Sigmoid colon (tissue), 6 donors: ENCODE measurements at regions not wholly inside any gene's neighbourhood (a gene's known extent, or its start where the extent isn't known, plus 50 kb on each side); places are given as distances from the start of the nearest gene placed in this dataset.

Source experiments
- DNase-seq: peaks from one replicate; pipeline ENCODE4 v3.0.0-alpha.2; 2019
- H3K27ac ChIP-seq, 4 donors: fragments of 200-600 bp; sonication (generic); one replicate each; pipeline ENCODE4 v1.5.1; 2016 to 2019; ENCODE audit warnings: mild to moderate bottlenecking in 1 of 4
- H3K27me3 ChIP-seq, 3 donors: fragments of 200-600 bp; sonication (generic); one replicate each; pipeline ENCODE4 v1.5.1; 2019; ENCODE audit warnings: mild to moderate bottlenecking in 1 of 3
- H3K36me3 ChIP-seq, 4 donors: fragments of 200-600 bp; sonication (generic); one replicate each; pipeline ENCODE4 v1.5.1; 2016 to 2019
- H3K4me1 ChIP-seq, 4 donors: fragments of 200-600 bp; sonication (generic); one replicate each; pipeline ENCODE4 v1.5.1; 2017 to 2019
- H3K4me3 ChIP-seq, 4 donors: fragments of 200-600 bp; sonication (generic); one replicate each; pipeline ENCODE4 v1.5.1; 2017 to 2019; ENCODE audit warnings: mild to moderate bottlenecking in 2 of 4, moderate library complexity in 1 of 4
- H3K9me3 ChIP-seq, 4 donors: fragments of 200-600 bp in 3 of 4; sonication (generic) in 3 of 4; one replicate each; pipeline versions ENCODE4 v1.5.1 to v1.6.1; 2013 to 2019
- EP300 ChIP-seq, 4 donors: sonication (generic); formaldehyde crosslinking; IDR thresholded peaks; one replicate each; pipeline ENCODE4 v1.6.1; 2017; ENCODE audit warnings: antibody characterized with exemption in 4 of 4
- POLR2A ChIP-seq, 2 donors: fragments of 450-650 bp; IDR thresholded peaks; one replicate each; pipeline ENCODE4 v1.6.1; 2016; ENCODE audit warnings: antibody characterized with exemption in 2 of 2, mild to moderate bottlenecking in 2 of 2, moderate library complexity in 2 of 2
- POLR2AphosphoS5 ChIP-seq, 4 donors: sonication (generic); formaldehyde crosslinking; IDR thresholded peaks; one replicate each; pipeline ENCODE4 v1.6.1; 2017; ENCODE audit warnings: antibody characterized with exemption in 4 of 4
- WGBS, 2 donors: extraction: QIAGEN DNeasy Blood & Tissue Kit; methylation state at CpG; one replicate each; pipeline ENCODE4 v1.1.7; 2013; 5-methylcytosine and 5-hydroxymethylcytosine counted together
- intact Hi-C: fragments of 100-400 bp; cut with DNase I; formaldehyde crosslinking; loops from one replicate; pipeline ENCODE4 v1.15.1; 2023
- TF ChIP-seq, protein P1 (sequence below), 4 experiments: fragments of 450-650 bp in 3 of 4; fragments of 200-600 bp in 1 of 4; IDR thresholded peaks; one replicate each; pipeline ENCODE4 v1.5.1; 2016 to 2019; ENCODE audit warnings: antibody characterized with exemption in 4 of 4, mild to moderate bottlenecking in 3 of 4, moderate library complexity in 2 of 4
- donor health status: healthy with polysubstance abuse.
- donor health status: healthy.

DNA sequence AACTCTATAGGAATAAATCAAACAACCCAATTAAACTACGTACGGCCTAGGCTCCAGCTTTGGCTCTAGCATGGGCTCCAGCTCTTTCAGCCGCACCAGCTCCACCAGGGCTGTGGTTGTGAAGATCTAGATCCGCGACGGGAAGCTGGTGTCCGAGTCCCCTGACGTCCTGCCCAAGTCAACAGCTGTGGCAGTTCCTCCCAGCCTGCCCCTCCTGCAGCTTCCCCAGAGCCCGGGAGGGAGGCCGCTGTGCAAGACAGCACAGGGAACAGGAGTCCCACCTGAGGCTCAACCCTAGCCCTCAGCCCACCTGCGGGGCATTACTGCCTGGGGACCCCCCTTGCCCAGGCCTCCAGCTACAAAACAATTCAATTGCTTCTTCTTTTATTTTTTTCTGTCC is 2680.3 kb downstream of the PCDH7 start:
- no peak for DNase-seq
- Histone ChIP-seq H3K36me3 (no peaks in the 10 kb centered on the region), H3K4me1 (no peaks in the 10 kb centered on the region), H3K27me3 (no peaks in the 10 kb centered on the region), H3K9me3 (peaks cover 0 to 4% (median 0%) of the 10 kb centered on the region in 4 donors), H3K4me3 (no peak overlapping the region), H3K27ac (no peak overlapping the region)
- TF ChIP-seq EP300 (IDR thresholded peaks at IDR 0.05) (no peak), POLR2AphosphoS5 (IDR thresholded peaks at IDR 0.05) (no peak), POLR2A (IDR thresholded peaks at IDR 0.05) (no peak)
- TF ChIP-seq, protein P1, sequence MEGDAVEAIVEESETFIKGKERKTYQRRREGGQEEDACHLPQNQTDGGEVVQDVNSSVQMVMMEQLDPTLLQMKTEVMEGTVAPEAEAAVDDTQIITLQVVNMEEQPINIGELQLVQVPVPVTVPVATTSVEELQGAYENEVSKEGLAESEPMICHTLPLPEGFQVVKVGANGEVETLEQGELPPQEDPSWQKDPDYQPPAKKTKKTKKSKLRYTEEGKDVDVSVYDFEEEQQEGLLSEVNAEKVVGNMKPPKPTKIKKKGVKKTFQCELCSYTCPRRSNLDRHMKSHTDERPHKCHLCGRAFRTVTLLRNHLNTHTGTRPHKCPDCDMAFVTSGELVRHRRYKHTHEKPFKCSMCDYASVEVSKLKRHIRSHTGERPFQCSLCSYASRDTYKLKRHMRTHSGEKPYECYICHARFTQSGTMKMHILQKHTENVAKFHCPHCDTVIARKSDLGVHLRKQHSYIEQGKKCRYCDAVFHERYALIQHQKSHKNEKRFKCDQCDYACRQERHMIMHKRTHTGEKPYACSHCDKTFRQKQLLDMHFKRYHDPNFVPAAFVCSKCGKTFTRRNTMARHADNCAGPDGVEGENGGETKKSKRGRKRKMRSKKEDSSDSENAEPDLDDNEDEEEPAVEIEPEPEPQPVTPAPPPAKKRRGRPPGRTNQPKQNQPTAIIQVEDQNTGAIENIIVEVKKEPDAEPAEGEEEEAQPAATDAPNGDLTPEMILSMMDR (IDR thresholded peaks at IDR 0.05): no peak
- 95 to 96% methylated on average over 11 of the region's 11 CpGs for WGBS, 2 donors
- intact Hi-C loops: no loop called here

DNA sequence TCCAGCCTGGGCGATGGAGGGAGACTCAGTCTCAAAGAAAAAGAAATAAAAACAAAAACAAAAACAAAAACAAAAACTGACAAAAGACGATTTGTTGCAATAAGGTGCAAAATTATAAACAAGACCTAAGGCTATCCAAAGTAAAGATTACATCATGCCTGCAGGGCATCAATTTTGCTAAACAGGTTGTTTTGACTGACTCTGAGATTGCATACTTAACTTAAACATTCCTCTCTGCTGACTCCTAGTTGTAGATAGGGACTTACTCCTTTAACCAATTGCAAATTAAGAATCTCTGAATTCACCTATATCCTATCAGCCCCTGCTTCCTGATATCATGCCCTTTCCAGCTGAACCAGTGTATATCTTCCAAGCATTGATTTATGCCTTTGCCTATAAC is 2687.3 kb downstream of the PCDH7 start:
- 83 to 89% methylated on average over 2 of the region's 2 CpGs for WGBS, 2 donors
- Histone ChIP-seq H3K27me3 (no peaks in the 10 kb centered on the region), H3K4me1 (no peaks in the 10 kb centered on the region), H3K9me3 (peaks cover 0 to 3% (median 0%) of the 10 kb centered on the region in 4 donors), H3K27ac (no peak overlapping the region), H3K4me3 (no peak overlapping the region), H3K36me3 (no peaks in the 10 kb centered on the region)
- no peak for DNase-seq
- intact Hi-C loops: no loop called here
- no peak for TF ChIP-seq EP300 (IDR thresholded peaks at IDR 0.05)
- TF ChIP-seq, protein P1 (IDR thresholded peaks at IDR 0.05): no peak
- TF ChIP-seq POLR2AphosphoS5 (IDR thresholded peaks at IDR 0.05): no peak
- no peak for TF ChIP-seq POLR2A (IDR thresholded peaks at IDR 0.05)

DNA sequence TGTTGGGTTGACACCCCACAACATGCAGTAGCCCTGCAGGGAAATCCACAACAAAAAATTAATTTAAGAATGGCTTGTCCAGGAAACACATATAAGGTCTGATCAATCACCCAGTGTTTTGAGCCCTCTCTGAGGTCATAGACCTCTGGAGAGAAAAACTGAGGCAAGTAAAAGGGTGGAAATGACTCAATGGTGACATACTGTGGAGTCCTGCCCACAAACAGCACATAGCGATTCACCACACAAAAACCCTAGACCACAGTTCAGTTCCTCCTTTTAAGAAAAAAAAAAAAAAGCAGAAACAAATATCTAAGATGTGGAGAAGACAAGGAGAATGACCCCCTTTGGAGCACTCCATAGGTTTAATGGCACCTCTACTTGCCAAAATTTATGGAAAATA is 2691.0 kb downstream of the PCDH7 start:
- TF ChIP-seq POLR2AphosphoS5 (IDR thresholded peaks at IDR 0.05): no peak
- no peak for TF ChIP-seq POLR2A (IDR thresholded peaks at IDR 0.05)
- TF ChIP-seq EP300 (IDR thresholded peaks at IDR 0.05): no peak
- no peaks in the 10 kb centered on the region for H3K27me3 ChIP-seq
- no peaks in the 10 kb centered on the region for H3K4me1 ChIP-seq
- intact Hi-C loops: no loop called here
- DNase-seq: no peak
- H3K36me3 ChIP-seq: no peaks in the 10 kb centered on the region
- 67 to 88% methylated on average over 1 of the region's 1 CpG for WGBS, 2 donors
- H3K4me3 ChIP-seq: no peak overlapping the region
- H3K27ac ChIP-seq: no peak overlapping the region
- H3K9me3 ChIP-seq: peaks cover 0 to 3% (median 0%) of the 10 kb centered on the region in 4 donors

DNA sequence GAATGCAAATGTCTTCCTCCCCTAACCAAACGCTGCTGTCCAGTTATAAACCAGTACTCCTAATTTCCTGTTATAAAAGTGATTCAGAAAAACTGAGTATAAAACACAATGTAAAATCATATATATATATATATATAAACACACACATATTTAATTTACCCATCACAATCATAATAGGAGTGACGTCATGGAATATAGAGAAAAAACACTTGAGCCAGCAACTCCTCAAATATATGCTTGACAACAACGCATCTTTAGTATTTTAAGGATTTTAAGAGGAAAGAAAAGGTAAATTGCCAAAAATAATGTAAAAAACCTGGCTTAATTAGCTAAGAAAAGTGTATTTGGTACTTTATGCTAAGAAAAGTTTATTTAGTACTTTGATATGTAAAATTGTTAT is 2701.7 kb downstream of the PCDH7 start:
- 81 to 89% methylated on average over 3 of the region's 3 CpGs for WGBS, 2 donors
- Histone ChIP-seq H3K27me3 (no peaks in the 10 kb centered on the region), H3K9me3 (no peaks in the 10 kb centered on the region), H3K27ac (no peak overlapping the region), H3K4me3 (no peak overlapping the region), H3K36me3 (no peaks in the 10 kb centered on the region), H3K4me1 (no peaks in the 10 kb centered on the region)
- intact Hi-C loops: no loop called here
- TF ChIP-seq POLR2AphosphoS5 (IDR thresholded peaks at IDR 0.05) (no peak), EP300 (IDR thresholded peaks at IDR 0.05) (no peak), POLR2A (IDR thresholded peaks at IDR 0.05) (no peak)
- TF ChIP-seq, protein P1 (IDR thresholded peaks at IDR 0.05): no peak
- DNase-seq: no peak

DNA sequence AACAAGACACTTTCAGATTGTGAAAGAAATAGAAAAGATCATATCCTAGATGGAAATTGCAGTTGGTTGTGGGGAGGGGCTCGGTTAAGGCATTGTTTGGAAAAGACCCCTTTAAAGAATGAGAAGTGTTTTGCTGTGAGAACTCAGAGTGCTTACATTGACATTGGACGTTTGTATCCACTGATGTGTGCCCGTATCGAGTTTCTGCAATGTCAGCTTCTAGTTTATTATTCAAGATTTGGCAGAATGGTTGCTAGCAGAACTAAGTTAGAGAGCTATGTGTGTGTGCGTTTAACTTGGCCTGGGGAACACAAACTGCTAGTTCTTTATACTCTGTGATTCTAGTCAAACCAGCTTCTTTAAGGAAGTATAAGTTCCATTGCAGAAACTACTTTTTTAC is 2702.5 kb downstream of the PCDH7 start:
- WGBS, 2 donors: 59 to 60% methylated on average over 5 of the region's 5 CpGs
- H3K4me3 ChIP-seq: no peak overlapping the region
- H3K27me3 ChIP-seq: no peaks in the 10 kb centered on the region
- no peaks in the 10 kb centered on the region for H3K36me3 ChIP-seq
- TF ChIP-seq, protein P1 (IDR thresholded peaks at IDR 0.05): no peak
- no peak for TF ChIP-seq POLR2AphosphoS5 (IDR thresholded peaks at IDR 0.05)
- TF ChIP-seq POLR2A (IDR thresholded peaks at IDR 0.05): no peak
- TF ChIP-seq EP300 (IDR thresholded peaks at IDR 0.05): no peak
- no peaks in the 10 kb centered on the region for H3K9me3 ChIP-seq
- intact Hi-C loops: no loop called here
- DNase-seq: no peak
- H3K4me1 ChIP-seq: no peaks in the 10 kb centered on the region
- no peak overlapping the region for H3K27ac ChIP-seq
